ENCODE measurements at regions not wholly inside any gene's neighbourhood (a gene's known extent, or its start where the extent isn't known, plus 50 kb on each side); places are given as distances from the start of the nearest gene placed in this dataset.

GRCh38 chr3:72582963-72583362 is 265.3 kb downstream of the SHQ1 start:
- TF ChIP-seq EP300 (IDR thresholded peaks at IDR 0.05; ENCODE audit: borderline replicate concordance in 1 of 2, low read depth in 2 of 2, low read length in 2 of 2) = no peak
- no peak for TF ChIP-seq BRCA1 (IDR thresholded peaks at IDR 0.05; ENCODE audit: low read depth, low read length)
- no peak for TF ChIP-seq YY1 (IDR thresholded peaks at IDR 0.05; ENCODE audit: low read depth, low read length)
- TF ChIP-seq, protein P1, sequence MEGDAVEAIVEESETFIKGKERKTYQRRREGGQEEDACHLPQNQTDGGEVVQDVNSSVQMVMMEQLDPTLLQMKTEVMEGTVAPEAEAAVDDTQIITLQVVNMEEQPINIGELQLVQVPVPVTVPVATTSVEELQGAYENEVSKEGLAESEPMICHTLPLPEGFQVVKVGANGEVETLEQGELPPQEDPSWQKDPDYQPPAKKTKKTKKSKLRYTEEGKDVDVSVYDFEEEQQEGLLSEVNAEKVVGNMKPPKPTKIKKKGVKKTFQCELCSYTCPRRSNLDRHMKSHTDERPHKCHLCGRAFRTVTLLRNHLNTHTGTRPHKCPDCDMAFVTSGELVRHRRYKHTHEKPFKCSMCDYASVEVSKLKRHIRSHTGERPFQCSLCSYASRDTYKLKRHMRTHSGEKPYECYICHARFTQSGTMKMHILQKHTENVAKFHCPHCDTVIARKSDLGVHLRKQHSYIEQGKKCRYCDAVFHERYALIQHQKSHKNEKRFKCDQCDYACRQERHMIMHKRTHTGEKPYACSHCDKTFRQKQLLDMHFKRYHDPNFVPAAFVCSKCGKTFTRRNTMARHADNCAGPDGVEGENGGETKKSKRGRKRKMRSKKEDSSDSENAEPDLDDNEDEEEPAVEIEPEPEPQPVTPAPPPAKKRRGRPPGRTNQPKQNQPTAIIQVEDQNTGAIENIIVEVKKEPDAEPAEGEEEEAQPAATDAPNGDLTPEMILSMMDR (IDR thresholded peaks at IDR 0.05; ENCODE audit: control extremely low read depth in 1 of 3, insufficient read depth in 1 of 3, low read depth in 1 of 3, low read length in 3 of 3) = no peak

Measured in H1 (cell line).